A204.1 (cell line): ENCODE measurements at regions not wholly inside any gene's neighbourhood (a gene's known extent, or its start where the extent isn't known, plus 50 kb on each side); places are given as distances from the start of the nearest gene placed in this dataset.
A peak's percentile ranks its signal among the peaks of the same experiment; 100 is the strongest.

ENCODE experiments used
- FAIRE-seq: peaks from 2 replicates; lab custom pipeline; 2012; peaks lifted over from hg19 to GRCh38; lab: Jason Lieb, UNC

DNA sequence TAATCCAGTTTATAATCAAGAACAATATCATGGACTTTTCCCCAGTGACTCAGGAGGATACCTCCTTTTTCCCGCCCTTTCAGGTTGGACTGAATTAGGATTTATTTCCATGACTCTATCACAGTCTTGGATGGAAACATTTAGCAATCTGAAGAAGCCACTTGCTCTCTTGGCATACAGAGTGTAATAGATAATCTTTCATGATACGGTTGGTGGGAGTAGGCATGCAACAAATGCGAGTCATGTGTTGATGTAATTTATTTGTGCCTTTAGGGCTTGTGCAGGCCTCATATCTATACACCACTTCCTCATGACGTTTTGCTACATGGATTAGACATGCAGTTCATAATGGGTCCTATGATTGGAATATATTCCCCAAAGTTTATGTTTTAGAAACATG is 54.2 kb upstream of the MCTP2 start:
- no peak for FAIRE-seq

DNA sequence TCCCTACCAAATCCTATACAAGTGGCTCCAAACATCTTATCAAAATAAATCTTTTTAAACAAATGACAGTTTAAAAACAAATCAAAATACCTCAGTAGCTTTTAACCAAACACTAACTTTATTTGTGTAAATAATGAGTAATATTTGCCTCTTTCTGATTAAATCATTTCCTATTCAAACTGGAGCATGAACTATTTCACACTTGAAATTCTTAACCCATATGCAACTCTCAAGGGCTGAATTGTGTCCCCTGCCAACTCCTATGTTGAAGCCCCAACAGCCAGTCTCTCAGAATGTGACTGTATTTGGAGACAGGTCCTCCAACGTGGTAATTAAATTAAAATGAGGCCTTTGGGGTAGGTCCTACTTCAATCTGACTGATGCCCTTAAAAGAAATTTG is 55.9 kb upstream of the MCTP2 start:
- no peak for FAIRE-seq

DNA sequence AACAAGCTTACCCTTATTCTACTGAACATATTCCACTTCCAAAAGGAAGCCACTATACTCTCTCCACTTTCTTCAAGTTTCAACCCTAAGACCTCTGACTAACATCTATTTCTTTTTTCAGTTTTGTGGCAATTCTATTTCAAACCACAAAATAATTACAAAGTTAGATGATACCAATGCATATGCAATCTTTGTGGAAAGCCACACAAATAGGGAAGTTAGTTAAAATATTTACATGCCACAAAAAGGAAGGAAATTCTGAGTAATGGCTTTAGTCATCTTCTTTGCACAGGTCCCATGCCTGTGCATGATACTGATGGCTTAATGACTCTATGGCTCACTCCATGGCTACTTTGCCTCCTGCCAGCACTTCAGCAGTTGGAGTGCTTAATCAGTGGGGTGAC is 57.0 kb upstream of the MCTP2 start:
- no peak for FAIRE-seq

DNA sequence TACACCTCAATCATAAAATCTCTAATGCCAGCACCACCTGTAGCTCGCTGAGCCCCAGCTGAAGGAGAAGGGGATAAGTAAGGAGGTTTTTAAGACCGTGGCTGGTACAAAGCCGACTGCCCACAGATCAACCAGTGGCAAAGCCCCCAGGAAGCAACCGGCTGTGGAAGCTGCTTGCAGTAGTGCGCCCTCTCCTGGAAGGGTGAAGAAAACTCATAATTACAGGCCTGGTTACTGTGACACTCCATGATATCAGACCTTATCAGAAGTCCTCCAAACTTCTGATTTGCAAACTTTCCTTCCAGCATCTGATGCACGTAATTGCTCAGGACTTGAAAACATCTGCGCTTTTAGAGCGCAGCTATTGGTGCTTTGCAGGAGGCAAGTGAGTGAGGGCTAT is 63.1 kb upstream of the MCTP2 start:
- FAIRE-seq: no peak

DNA sequence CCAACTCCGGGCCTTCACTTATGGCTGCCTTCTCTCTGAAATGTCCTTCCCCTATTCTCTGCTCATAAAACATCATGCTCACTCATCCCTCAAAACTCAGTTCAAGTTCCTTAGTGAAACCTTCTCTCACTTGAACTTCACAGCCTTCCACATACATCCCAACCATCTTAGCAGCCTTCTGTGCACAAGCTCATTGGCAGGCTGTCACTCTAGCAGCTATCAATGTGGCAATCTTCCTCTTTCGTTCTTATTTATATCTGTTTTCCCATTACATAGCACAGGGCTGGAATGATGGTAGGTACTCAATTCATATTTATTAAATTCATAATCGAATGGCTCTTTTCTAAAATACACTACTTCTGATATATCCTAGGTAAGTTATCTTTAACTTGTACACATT is 66.4 kb upstream of the MCTP2 start:
- no peak for FAIRE-seq

DNA sequence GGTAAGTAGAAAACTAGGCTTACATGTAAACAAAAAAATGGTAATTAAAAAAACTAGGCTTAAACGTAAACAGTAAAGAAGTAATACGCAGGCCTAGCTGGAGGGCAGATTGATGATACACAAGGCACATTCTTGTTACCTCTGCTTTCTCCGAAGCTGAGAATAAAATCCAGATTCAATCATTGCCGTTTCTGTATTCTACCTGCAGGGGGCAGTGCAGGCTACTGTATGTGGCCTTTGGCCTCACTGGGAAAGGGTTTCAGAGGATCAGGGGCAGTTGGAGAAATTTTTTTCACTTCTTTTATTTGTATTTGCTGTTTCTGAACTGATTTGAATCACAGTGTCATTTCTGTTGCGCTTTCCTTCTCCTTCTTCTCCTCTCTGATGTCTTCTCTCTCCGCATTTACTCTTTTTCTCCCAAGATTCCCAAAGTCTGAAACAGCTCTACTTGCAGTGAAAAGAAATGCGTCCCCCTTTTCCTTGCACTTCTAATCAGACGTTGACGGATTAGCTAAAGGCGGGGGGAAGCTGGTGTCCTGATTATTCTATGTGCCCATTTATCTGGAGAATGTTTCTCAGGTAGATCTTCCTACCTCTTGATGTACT is 67.1 kb upstream of the MCTP2 start:
- FAIRE-seq: peak; percentile 93

DNA sequence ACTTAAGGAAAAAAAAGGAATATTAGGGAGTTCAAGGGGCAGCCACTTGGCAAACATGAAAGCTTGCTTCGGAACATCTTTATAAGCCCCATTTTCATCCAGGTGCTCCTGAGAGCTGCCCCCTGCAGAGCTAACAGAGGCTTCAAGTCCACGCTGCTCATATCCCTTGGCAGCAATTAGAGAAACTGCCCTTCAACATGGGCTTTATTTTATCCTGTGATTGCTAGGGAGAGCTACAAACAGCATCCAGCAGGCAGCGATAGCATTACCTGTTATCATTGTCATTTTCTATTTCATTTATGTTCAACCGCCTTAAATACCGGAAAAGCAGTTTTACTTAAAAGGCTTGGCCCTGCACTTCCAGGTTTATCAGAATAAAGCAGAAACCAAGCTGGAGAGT is 68.4 kb upstream of the MCTP2 start:
- FAIRE-seq: no peak

DNA sequence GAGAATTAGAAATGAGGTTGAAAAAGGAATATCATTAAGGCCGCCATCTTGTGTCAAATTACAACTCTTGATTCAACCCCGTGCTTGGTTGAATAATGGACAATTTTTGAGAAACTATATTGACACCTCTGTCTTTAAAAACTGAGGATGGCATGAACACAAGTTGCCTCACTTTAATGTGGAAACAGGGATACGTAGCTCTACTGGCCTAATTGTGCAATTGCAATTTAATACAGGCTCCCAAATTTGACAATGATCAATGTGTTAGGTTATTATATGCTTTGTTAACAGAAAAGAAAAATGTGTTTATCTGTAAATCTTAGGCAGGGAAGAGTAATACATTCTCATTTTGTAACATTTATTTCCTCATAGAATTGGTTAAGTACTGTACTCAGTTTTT is 77.1 kb upstream of the MCTP2 start:
- FAIRE-seq: no peak

DNA sequence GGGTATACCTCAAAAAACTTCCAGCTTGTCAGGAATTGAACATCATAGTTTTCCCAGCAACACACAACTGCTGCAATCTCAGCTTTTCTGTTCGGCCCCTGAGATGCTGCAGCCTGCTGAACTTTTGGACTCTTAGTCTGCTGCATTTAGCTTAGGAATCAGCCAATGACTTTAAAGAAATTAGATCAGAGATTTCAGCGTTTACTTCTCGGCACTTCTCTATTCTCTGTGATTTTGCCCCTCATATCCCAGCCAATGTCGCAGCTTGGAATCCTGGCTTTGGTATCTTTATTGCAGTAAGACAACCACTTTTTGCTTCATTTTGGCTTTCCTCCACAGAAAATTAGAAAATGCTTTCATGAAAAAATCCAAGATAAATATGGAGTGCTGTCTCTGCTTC is 86.3 kb upstream of the MCTP2 start:
- FAIRE-seq: no peak

DNA sequence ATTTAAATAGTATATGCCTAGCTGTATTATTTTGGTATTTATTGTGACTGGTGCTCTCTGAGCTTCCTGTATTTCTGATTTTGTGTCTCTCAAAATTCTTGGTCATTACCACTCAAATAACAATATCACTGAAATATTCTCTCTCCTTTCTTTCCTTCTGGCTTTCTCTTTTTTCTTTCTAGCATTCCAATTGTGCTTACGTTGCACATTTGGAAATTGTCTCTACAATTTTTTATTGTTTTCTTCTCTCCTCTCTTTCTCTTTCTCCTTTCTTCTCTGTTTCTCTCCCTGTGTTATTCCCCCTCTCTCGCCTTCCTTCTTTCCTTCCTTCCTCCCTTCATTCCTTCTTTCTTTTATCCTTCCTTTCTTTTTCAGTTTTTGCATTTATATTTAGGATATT is 89.6 kb upstream of the MCTP2 start:
- no peak for FAIRE-seq

DNA sequence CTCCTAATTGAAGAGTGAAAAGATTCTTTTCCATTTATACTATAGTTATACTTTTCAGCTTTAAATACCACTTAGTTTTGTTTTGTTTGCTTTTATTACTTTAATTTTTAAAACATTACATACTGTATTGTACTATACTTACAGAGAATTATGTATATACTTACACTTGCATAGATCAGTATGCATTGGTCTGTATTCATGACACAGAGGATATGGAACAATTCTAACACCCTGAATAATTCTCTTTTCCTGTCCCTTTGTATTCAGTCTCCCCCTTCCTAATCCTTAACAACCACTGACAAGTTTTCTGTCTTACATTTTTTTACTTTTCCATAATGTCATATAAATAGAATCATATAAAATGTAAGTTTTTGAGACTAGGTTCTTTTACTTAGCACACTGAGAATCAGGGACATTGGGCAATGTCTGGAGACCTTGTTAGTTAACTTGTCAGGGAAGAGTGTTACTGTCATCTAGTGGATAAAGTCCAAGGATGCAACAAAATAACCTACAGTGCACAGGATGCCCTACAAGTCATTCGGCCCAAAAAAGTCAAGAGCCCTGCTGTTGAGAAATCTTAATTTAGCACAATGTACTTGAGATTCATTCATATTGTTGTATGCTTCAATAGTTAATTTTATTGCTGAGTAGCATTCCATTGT is 95.7 kb upstream of the MCTP2 start:
- no peak for FAIRE-seq

DNA sequence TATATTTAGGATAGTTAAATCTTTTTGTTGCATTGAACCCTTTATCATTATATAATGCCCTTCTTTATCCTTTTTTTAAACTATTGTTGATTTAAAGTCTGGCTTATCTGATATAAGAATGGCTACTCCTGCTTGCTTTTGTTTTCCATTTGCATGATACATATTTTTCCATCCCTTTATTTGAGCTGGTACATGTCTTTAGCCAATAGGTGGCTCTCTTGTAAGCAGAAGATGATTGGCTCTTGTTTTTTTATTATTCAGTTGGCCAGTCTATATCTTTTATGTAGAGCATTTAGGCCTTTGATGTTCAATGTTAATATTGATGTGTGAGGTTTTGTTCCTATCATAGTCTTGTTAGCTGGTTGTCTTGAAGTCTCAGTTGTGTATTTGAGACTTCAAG is 99.5 kb upstream of the MCTP2 start:
- no peak for FAIRE-seq

DNA sequence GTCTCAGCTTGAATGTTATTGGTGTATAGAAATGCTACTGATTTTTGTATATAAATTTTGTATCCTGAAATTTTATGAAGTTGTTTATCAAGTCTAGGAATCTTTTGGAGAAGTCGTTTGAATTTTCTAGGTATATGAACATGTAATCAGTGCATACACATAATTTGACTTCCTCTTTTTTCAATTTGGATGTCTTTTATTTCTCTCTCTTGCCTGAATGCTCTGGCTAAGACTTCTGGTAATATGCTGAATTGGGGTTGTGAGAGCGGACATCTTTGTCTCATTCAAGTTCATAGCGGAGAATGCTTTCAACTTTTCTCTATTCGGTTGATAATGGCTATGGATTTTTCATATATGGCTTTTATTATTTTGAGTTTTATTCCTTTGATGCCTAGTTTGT is 100.9 kb upstream of the MCTP2 start:
- no peak for FAIRE-seq

DNA sequence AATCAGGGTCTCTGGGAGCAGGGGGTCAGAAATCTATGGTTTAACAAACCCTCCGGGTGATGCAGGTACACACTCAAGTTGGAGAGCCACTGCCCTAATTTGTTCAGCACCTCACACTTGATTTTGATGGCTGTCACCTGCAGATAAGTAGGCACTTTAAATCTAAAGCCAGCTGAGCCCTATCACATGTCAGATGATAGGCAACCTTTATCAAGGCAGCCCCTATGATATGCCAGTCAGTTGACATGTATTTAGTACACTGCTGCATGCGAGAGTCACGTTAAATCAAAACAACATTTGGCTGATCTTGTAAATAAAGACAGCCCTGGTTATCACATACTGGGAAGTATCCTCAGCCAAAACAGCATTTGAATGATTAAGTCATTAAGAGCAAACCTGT is 104.4 kb upstream of the MCTP2 start:
- no peak for FAIRE-seq

DNA sequence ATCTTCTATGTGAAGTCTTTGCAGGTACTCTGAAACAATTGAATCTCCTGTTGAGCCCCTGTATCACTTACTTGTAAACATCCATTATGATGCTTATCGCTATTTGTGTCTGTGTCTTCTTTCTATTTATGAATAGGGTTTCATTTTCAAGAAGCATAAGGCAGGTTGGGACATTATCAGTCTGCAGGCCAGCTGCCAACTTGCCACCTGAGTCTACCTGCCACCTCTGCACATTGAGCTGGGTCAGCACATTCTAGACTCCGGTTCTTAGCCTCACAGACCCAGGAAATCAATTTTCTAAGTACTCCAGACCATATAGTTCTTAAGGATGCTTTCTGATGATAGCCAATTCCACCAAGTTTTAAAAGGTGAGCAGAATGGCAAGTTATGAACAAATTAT is 105.7 kb upstream of the MCTP2 start:
- no peak for FAIRE-seq

DNA sequence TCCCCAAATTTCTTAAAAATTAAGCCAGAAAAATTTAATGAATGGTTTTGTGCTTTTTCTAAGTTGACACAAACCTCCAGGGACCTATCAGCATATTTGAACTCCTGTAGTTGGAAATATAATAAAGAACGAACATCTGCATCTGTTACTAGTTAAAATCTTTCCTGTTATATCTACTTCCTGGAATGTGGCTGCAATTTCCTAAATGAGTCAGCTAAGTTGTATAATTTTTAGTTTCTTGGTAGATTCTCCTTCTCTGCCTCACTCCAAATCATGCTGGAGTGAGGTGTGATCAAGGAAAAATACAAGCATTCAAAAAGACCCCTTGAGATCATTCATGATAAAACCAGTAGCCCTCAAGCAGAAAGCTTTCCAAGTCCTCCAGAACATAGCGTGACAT is 106.2 kb upstream of the MCTP2 start:
- FAIRE-seq: no peak

DNA sequence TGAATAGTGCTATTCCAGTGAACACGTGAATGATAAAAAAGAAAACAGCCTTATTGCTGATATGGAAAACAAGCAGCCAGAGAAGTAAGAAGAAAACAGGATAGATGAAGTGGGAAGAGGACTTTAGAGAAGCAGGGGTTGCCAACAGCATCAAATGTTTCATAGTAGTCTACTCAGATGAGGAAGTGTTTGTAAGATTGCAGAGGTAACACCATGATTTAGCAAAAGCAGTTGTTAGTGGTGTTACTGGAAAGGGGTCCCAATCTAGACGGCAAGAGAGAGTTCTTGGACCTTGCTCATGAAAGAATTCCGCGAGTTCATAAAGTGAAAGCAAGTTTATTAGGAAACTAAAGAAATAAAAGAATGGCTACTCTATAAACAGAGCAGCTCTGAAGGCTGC is 108.8 kb upstream of the MCTP2 start:
- no peak for FAIRE-seq

DNA sequence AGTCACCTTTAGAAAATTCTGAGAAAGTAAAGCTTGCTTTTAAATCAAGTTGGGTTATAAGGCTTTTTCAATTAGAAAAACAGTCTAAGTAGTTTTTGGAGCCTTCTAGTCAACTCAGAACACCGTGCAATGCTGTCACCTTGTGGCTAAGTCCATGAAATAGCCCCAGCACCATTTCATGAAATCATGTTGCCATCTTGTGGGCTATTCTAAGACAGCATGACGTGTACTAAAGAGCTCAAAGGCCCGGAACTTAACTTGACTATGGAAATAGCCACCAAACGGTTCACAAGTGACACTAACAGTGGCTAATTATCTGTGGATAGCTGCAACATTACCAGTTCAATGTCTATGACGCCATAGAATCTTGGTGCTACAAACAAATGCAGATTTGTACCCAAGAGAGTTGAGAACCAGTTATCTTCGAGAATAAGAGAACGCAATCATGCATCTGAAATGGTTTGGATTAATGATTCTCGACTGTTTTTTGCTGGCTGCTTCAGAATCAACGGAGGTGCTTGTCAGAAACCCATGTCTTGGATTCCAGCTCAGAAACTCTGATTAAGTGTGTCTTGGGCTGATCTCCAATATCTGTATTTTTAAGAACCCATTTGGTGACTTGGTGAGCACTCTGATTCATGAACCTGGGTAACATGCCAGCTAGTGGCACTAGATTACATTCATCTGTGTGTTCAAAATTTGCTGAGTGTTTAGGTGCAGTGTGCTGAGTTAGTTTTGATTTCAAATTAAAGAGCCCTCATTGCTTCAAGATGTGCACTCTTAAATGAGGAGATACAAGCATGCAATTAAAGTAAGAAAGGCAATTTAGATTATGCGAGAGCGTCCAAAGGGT is 111.2 kb upstream of the MCTP2 start:
- peak; percentile 97 for FAIRE-seq

DNA sequence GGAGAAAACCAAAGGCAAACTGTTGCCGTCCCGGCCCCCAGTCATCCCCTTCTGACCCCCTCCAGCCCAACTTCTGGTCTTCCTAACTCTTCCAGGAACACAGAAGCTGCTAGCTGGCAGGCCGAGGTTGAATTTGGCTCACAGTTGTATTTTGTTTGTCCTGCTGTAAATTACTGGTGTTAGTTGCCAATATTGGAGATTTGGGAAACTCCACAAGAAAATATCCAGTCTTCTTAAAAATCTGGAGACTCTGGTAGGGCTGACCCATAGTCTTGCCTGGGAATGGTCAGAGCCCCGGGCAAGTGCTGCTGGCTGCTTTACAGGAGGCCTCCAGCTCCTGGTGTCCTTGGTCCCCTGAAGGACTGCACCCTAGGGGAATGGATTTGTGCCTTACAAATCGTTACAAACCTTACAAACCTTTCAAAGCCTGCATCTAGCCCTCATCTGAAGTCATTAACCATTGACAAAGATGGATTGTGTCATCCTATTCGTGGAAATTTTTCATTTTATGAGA is 112.0 kb upstream of the MCTP2 start:
- no peak for FAIRE-seq

DNA sequence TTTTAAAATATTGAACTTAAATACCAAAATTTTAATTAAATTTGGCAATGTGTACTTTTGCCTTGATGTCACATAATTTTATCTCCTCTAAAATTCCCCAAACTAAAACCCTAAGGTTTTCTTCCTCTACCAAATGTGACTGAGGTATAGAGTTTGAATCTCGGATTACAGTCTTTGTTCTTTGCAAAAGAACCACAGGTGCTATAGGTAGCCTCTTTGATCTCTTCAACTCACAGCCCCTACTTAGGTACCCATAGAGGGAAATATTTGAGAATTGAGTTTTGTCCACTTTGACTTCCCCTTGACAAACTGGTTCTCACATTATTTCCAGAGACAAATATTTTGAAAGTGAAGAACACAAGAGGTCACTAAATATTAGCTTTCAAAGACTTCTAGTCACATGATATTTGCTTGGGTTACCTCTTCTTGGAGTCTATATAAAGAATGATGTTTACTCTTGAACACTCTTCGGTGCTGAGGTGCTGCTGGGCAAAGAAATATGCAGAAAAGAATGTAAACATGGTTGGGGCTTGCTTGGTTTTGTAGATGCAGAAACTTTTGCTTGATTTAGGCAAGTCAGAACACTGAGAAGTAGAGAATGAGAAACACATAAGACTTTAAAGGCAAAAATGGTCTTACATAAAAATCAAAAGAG is 120.8 kb upstream of the MCTP2 start:
- FAIRE-seq: no peak

DNA sequence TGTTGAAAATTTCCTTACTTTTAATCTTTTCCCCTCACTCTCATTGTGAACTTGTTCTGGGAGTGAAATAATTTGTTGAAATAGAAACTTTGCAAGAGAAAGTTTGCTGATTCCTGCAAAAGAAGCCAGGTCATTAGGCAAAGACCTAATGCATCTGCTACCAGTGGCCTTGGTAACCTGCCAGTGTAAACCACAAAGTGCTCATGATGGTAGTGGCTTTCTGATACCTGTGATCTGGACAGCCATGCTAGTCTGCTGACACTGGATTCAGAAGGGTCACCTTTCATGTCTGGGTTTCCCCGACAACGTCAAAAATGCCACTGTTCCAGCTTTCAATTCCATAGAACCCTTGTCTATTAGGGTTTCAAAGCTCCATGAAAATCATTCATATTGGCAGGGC is 123.7 kb upstream of the MCTP2 start:
- FAIRE-seq: no peak

DNA sequence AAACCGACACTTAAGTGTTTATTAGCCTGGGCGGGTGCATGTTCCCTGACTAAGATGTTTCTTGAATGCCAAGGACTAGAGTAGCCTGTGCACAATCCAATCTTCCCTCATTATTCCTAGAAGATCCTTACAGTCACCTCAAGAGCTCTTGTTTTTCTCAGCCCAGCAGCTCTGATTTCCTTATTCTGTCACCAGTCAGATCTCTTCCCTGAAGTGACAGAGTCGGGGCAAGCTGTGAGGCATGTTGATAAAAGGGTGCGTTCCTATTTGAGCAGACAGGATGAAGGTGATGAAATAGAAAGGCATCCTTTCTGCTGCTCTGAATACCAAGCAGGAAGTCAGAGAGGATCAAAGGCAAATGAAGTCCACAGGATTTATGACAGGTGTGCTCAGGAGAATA is 125.6 kb upstream of the MCTP2 start:
- FAIRE-seq: no peak

DNA sequence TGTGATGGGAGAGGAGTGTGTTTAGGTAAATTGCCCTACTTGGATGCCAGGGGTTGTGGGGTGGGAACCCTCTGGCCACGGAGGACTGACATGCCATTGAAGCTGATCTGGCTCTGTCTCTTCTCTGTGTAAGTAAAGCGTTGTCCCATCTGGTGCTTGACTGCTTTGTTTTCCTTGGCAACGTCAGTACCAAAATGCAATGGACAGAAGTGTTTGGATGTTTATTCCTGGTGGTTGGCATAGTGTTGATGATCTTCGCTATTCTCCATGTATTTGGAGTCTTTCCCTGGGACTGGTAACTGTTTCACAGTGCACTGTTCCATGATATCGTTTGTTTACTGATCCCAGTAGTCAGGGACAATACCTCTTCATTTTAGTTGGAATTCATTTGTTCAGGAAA is 130.5 kb upstream of the MCTP2 start:
- FAIRE-seq: no peak
